Activated CD4-positive, alpha-beta T cell treated with anti-CD3 and anti-CD28 coated beads, Interleukin-2, Interleukin-4, amounts not matched to agents 100 ng/mL and 50 ng/mL, durations not matched to agents 16 hours and 8 hours (primary cell): ENCODE measurements at regions not wholly inside any gene's neighbourhood (a gene's known extent, or its start where the extent isn't known, plus 50 kb on each side); places are given as distances from the start of the nearest gene placed in this dataset.
"Not testable (repeated sequence)": the region's sequence is repeated elsewhere in the genome, so short reads cannot be mapped to it uniquely, and the experiment has no call there.

Source experiments
- DNase-seq: peaks from one replicate; pipeline ENCODE4 v3.0.0-alpha.2; 2020; ENCODE audit warnings: low spot score

DNA sequence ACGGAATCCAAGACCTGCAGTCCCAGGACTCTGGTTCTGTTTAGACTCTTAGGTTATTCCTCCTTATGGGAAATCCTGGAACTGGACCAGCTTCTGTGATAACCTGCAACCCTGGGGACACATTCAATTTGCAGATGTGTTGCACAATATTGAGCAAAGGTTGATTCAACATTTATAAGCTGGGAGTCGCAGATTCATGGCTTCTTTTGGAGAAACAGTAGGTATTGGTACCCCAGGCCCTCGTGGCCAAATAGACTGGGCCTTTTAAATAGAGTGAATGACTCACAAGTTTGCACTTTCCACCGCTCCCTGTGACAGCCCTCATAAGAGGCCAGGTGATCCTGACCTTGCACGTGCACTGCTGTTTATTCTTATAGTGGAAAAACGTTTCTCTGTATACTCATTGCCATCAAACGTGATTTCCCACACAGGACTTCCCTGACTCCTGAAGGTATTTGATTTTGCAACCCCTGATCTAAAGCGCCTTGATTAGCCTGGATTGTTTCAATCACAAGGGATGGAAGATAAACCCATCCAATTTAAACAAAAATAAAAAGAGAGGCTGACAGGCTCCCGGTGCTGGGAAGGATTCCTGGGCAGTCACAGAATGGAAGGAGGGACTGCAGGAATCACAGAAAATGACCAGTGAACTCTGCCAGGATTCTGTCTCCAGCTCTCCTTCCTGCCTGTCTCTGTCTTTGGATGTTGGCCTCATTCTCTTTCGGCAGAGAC is 98.0 kb downstream of the VCPKMT start:
- no peak for DNase-seq

DNA sequence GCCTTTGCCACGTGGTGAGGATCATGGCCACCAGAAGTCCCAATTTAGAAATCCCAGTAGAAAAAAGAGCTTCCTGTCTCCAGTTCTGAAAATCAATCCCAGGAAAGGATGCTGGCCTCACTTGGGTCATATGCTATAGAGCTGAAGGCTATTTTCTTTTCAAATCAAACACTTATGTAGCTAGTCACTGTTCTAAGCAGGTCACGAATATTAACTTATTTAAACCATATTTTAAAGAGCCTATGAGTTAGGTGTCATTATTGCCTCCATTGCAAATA is 97.5 kb downstream of the VCPKMT start:
- DNase-seq = no peak

DNA sequence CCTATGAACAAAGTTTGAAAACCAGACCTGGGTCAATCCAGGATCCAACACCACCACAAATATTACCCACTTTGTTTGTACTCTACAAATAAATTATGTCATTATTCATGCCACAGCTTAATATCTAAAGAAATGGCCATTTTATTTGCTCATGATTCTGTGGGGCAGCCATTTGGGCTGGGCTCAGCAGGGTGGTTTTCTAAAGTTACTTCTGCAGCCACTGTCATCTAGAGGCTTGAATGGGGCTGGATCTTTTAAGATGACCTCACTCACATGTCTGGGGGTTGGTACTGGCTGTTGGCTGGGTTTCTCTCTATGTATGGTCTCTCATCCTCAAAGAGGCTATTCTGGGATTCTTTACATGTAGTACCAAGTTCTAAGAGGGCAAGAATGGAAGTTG is 96.2 kb downstream of the VCPKMT start:
- DNase-seq = no peak

DNA sequence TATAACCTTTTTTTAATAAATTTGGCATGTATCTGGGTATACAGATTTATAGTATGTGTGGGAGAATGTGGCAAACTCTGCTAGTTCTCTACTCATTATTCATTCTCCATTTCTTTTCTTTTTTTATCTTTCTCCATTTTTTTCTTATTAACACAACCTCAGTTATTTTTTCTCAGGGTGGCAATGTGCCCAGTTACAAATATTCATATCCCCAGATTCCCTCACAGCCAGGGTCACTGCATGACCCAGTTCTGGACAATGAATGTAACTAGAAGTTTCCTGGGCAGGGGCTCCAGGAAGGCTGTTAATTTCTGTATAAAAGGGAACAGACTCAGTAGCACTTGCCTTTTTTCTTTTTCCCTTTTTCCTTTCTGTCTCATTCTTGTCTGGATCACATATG is 95.6 kb downstream of the VCPKMT start:
- DNase-seq = no peak

DNA sequence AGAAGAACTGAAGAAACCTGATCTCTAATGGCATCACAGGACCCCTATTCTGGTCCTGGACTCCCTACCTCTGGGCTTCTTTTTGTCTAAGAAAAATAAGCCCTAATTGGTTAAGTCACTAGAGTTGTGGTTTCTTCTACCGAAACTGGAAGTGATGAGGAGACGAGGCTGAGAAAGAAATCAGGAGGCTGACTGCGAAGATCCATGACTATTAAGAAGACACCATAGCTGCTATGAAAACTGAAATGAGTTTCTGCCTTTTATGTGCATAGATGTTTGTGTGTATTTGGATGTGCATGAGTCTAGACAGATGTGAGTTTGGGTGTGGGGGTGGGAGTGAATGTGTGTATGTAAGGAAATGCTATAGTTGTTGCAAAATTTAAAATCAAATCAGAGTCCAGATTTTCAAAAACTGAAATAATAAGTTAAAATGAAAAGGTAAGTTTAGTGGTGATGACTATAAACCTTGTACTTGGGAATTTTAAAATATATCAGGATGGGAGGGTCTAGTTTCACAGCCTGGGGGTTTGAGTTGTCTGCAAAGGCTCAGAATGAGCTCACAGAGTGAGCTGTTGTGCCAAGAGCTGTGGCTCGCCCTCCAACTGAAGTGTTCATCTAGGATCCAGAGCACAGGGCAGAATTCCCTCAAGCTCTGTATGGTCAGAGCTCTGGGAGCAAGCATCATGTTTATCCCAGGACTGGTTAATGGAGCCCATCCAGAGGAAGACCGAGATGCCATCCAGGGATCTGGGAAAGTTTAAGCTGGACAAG is 94.9 kb downstream of the VCPKMT start:
- DNase-seq = peak; percentile 52

DNA sequence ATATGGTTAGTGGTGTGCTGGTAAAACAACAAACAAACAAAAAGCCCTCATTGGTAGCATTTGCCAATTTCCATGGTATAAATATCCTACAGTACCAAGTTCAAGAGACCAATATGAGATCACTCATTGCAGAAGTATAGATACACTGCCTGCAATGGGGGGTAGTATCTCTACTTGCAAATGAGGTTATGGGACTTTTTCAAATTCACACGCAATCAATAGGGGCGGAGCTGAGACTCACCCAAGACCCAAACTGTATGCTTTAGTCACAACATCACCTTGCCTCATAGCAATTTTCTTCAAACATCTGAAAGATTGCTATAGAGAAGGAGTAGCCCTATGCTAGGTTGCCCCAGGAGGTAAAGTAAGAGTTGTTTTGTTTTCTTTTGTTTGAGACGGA is 93.7 kb downstream of the VCPKMT start:
- DNase-seq = no peak

DNA sequence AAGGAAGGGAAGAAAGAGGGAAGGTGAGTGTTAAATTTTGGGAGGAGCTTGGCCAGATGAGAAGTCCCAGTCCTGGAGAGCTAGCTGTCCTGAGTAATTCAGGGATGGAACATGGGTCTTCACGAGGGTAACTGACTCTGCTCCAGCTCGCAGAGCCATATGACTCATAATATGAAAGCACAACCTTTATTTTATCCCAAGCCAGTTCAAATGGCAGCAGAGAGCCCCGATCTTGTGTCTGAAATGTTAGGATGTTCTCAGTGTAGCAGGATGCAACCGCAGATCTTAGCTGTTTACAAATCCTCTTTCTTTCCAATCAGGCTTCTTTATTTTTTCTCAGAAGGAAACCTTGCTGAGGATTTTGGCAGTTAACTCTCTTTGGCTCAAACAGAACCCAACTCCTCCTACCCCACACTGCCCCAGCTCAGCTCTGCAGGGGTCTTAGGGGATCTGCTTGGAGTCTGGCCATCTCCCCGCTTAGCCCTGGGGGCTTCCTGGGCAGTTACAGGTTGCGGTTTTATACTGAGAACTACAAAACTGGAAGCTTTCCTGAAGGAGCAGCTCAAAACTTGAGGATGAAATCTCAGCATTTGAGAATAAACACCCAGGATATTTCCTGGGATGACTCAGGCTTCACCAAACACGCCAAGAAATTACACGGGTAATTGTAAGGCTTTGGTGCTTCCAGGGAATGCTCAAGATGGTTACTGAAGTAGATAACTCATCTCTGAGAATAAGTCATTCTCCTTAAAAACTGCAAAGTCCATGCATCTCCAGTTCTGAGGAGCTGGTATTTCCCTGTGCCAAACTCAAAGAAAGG is 92.5 kb downstream of the VCPKMT start:
- DNase-seq = no peak

DNA sequence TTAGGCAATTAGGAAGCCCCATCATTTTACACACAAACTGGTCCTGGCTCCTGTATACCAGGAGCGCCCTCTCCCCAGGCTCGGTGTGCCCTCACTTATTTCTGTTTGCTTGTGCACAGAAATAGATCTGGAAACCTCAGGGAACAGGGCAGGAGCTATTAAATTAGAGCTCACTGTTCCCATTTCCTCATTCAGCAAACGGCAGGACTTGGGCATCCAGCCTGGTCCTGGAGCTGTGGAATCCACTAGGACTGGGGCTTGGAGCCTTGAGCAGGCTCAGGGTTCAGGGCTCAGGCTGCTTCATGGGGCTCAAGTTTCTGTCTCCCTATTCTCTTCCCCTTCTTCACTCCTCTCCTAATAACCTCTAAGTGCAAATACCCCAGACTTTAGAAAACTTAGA is 91.3 kb downstream of the VCPKMT start:
- DNase-seq = no peak

DNA sequence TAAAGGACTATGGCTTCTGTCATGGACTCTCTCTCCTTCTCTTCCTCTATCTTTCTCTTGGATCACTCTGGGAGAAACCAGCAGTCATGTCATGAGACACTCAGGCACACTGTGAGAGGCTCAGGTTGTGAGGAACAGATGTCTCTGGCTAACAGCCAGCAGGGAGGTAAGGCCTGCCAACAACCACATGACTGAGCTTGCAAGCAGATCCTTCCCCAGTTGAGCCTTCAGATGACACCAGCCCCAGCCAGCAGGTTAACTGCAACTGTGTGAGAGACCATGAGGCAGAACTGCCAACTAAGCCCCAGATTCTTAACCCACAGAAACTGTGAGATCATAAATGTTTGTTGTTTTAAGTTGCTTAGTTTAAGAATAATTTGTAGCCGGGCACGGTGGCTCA is 90.6 kb downstream of the VCPKMT start:
- no peak for DNase-seq

DNA sequence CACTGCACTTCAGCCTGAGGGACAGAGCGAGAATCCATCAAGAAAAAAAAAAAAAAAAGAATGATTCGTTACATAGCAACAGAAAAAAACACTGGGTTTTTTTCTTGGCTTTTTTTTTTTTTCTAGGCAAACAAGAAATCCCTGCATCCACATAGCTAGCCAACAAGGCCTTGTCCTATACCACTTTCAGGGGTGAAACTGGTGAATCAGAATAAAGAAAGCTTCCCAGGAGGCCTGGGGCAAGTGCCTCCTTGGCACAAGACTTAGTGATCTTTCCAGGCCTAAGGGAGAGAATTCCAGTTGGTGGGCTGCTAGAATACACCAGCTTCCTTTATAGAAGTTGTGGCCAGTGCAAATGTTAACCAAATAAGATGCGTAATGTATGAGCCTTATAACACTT is 90.0 kb downstream of the VCPKMT start:
- DNase-seq = no peak

DNA sequence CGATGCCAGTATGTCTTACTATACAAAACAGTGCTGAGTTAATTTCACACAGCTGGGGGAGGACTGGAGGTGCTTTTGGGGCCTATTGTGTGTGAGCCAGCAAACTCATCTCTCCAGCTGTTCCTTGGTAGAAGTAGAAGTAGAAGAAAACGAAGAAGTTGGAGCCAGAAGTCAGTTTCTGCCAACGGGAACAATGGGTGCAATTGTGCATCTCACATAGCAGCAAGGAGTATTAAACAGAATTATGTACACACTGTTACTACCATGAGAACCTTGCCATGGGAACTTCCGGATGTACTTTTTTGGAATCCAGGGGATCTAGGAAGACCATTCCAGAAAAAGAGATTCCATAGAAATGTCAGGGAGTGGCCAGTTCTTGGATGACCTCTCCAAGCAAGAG is 88.6 kb downstream of the VCPKMT start:
- no peak for DNase-seq

DNA sequence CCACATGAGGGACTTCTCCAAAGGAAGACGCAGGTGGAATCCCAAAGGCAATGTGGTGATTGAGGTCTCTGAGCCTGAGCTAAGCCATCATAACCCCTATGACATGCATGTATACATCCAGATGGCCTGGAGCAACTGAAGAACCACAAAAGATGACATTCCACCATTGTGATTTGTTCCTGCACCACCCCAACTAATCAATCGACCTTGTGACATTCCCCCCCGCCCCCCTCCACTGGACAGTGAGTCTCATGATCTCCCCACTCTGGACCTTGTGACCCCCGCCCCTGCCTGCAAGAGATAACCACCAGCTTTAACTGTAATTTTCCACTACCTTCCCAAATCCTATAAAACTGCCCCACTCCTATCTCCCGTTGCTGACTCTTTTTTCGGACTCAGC is 87.9 kb downstream of the VCPKMT start:
- DNase-seq = no peak

DNA sequence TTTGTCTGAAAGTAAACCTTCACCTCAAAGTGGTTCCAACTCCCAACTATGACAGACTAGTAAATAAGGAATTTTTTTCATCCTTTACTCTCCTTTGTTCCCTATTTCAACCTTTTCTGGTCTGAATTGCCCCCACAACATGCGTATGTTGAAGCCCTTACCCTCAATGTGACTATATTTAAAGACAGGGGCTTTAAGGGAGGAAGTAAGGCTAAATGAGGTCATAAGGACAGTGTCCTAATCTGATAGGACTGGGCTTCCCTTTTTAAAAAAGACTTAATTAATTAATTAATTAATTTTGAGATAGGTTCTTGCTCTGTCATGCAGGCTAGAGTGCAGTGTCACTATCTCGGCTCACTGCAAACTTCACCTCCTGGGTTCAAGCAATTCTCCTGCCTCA is 86.3 kb downstream of the VCPKMT start:
- no peak for DNase-seq

DNA sequence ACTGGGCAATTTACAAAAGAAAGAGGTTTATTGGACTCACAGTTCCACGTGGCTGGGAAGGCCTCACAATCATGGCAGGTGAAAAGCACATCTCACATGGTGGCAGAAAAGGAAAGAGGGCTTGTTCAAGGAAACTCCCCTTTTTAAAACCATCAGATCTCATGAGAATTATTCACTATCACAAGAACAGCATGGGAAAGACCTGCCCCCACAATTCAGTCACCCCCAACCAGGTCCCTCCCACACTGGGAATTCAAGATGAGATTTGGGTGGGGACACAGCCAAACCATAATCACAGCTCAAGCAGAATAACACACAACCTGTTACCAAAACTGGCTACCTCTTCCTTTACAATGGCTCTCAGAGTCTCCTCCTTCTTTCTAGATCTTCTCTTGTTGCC is 85.5 kb downstream of the VCPKMT start:
- not testable (repeated sequence) for DNase-seq

DNA sequence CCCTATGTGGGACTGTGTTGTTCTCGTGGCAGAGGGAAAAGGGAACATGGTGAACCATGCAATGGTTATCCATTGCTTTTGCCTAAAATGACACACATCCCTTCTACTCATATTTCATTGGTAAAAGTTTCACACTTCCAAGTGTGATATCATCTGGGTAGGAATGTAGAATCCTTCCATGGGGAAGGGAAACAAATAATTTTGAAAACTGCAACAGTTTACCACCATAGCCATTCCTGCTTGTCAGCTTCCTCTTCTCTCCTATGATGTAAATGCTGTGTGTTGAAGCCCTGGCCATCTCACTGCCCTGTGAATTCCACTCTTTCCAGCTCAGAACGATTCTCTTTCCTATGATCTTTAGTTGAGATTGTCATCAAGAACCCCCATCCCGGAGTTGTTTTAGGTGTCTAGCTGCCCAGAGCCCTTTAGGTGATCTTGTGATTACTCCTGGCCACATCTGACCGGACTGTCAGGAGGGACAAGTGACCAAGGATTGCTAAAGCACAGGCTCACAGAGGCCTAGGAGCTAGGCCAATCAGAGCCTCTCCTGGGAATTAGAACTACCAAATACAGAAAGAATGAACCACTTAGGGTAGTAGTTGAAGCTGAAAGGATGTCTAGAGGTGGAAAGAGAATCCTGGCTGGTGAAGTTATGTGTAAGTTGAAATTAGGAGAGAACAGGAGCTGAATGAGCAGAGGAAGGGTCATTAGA is 84.6 kb downstream of the VCPKMT start:
- no peak for DNase-seq

DNA sequence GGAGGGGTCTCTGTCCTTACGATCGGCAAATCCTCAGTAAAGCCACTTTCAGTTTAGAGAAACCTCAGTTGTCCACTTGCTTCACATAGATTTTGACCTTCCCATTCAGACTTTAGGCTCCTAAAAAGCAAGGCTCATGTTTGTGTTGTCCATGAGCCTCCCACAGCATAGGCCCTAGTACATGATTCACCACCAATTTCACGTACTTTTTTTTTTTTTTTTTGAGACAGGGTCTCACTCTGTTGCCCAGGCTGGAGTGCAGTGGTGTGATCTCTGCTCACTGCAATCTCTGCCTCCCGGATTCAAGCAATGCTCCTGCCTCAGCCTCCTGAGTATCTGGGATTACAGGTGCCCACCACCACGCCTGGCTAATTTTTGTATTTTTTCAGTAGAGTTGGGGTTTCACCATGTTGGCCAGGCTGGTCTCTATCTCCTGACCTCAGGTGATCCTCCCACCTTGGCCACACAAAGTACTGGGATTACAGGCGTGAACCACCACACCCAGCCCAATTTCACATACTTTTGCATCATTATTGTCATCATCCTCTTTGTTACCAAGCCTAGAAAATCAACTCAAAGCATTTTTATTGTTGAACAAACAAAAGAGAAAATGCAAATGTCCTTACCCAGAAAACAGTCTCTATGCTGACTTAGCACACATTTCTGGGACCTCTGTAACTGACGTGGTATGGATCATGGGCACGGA is 83.8 kb downstream of the VCPKMT start:
- peak; percentile 37 for DNase-seq

DNA sequence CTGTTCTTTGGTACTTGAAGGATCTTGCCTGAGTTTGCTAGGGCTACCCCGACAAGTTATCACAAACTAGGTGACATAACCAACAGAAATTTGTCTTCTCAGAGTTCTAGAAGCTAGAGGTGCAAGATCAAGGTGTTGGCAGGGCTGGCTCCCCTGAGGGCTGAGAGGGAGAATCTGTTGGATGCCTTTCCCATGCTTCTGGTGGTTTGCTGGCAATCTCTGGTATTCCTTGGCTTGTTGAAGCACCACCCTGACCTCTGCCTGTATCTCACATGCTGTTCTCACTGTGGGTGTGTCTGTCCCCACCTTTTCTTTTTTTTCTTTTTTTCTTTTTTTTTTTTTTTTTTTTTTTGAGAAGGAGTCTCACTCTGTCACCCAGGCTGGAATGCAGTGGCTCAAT is 81.2 kb downstream of the VCPKMT start:
- no peak for DNase-seq

DNA sequence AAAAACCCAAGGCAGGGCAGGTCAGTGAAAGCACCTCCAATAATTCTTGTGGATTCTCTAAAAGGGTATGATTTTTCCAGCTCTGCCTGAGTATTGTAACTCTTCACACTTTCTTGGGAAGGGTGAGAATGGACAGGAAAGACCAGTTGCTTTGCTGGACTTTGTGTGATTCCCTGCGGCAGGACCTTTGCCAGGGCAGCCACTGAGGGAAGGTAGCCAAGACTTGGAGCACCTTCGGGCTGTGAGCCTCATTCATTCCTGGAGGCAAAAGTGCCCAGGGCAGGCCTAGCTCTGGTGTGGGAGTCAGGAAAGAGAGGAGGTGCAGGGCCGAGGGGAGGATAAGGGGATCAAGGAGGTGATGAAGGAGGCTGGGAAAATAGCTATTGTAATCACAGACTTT is 80.2 kb downstream of the VCPKMT start:
- DNase-seq = no peak

DNA sequence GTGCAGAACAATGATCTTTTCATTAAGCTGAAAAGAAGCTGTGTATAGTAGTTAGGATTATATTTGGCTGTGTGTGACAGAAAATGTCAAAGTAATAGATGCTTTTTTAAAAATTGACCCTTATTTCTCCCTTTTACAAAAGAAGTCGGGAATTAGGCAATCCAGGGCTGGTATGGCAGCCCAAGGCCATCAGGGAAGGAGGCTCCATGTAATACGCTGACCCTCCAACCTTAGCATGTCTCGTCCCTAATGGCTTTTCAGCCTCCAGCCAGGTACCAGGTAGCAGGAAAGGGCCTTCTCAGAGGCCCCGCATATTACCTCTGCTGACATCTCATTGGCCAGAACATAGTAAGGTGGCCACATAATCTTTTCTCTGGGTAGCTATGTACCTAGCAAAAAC is 79.7 kb downstream of the VCPKMT start:
- DNase-seq = no peak

DNA sequence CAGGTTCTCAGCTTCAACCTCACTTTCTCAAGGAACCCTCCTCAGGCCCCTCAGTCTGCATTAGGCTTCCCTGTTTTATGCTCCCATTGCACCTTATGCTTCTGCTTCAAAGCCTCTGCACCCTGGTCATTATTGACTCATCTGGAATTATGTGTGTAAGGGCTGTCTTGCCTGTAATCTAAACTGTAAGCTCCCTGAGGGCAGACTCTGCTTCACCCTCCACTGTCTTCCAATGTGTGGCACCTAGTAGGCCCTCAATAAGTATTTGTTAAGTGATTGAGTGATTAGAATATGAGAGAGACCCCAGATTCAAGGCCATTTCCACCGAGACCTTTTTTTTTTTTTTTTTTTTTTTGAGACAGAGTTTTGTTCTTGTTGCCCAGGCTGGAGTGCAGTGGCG is 79.1 kb downstream of the VCPKMT start:
- DNase-seq = no peak

DNA sequence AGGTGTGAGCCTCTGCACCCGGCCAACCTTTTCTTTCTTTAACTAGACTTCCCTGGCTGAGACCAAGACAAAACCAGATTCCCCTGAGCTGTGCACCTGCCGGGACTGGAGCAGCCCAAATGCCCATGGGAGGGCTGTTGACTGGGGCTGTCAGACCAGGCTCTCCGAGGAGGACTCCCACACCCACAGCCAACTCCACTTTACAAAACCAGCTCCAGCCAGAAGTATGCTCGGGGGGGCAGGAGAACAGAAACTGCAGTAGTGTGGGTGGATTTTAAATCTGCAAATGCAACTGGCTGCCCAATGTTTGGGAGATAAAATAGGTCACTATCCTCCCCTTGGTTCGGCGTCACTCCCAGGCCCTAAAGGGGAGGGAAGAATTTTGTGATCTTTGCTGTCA is 78.5 kb downstream of the VCPKMT start:
- no peak for DNase-seq
